OCI-LY1 (cell line): ENCODE measurements at regions not wholly inside any gene's neighbourhood (a gene's known extent, or its start where the extent isn't known, plus 50 kb on each side); places are given as distances from the start of the nearest gene placed in this dataset.
"Not testable (repeated sequence)": the region's sequence is repeated elsewhere in the genome, so short reads cannot be mapped to it uniquely, and the experiment has no call there.

Source experiments
- CTCF ChIP-seq: fragments of 200-600 bp; sonication (generic), shearing (Covaris generic); IDR thresholded peaks from 2 replicates; pipeline ENCODE4 v1.5.1; 2017; ENCODE audit warnings: mild to moderate bottlenecking, antibody characterized with exemption, low read length, moderate library complexity, mixed read lengths
- EZH2 ChIP-seq: fragments of 200-600 bp; sonication (generic), shearing (Covaris generic); IDR thresholded peaks from 2 replicates; pipeline ENCODE4 v1.8.0; 2017; ENCODE audit warnings: borderline replicate concordance, mixed run types, mild to moderate bottlenecking, antibody characterized with exemption, low read length, moderate library complexity, mixed read lengths

- TF ChIP-seq CTCF, EZH2: not testable (repeated sequence)
Measured at GRCh38 chr9:129550977-129551376, 69.9 kb downstream of the C9orf50 start.
